HFFc6 (cell line): ENCODE measurements at regions not wholly inside any gene's neighbourhood (a gene's known extent, or its start where the extent isn't known, plus 50 kb on each side); places are given as distances from the start of the nearest gene placed in this dataset.

Experiments used
- DNase-seq: peaks from one replicate; pipeline ENCODE4 v3.0.0-alpha.2; 2018
- H3K27ac Mint-ChIP-seq: 2 replicates; pipeline ENCODE4 v1.8.0; 2020; ENCODE audit warnings: mild to moderate bottlenecking, mixed read lengths
- H3K27me3 Mint-ChIP-seq: 2 replicates; pipeline ENCODE4 v1.8.0; 2021; ENCODE audit warnings: mild to moderate bottlenecking, moderate library complexity, mixed read lengths; ENCODE audit not compliant: insufficient read depth
- H3K36me3 Mint-ChIP-seq: 2 replicates; pipeline ENCODE4 v1.8.0; 2021; ENCODE audit warnings: low read depth, mixed read lengths
- H3K4me1 Mint-ChIP-seq: 2 replicates; pipeline ENCODE4 v1.8.0; 2020; ENCODE audit warnings: low read depth, mixed read lengths
- H3K4me3 Mint-ChIP-seq: 2 replicates; pipeline ENCODE4 v1.8.0; 2020; ENCODE audit warnings: mild to moderate bottlenecking, moderate library complexity, mixed read lengths
- H3K9me3 Mint-ChIP-seq: 2 replicates; pipeline ENCODE4 v1.8.0; 2020; ENCODE audit warnings: mild to moderate bottlenecking, mixed read lengths
- TF ChIP-seq, protein P1 (sequence below): fragments of 200-600 bp; sonication (generic); IDR thresholded peaks from 2 replicates; pipeline ENCODE4 v1.5.0; 2021; ENCODE audit warnings: antibody characterized with exemption, mild to moderate bottlenecking

DNA sequence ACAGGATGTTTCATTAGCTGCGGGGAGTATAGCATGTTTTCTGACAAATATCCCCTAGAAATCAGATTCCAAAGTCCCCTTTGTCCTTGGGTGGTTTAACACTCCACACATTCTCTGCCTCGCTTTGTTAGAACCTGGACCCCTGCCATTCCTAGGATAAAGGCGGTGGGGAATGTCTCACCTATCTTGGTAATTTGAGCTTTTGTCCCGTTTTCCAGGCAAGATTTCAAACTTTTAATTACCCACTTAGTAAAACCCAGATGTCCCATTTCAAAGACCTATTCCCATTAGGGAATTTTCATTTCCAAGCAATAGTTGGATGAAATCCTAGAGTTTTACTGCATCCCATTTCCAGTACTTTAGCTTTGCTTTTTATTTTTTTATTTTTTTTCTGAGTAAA, 501.0 kb upstream of the MAP3K7 start:
- DNase-seq, result no peak
- H3K36me3 Mint-ChIP-seq, result no peaks in the 10 kb centered on the region
- H3K27me3 Mint-ChIP-seq, result no peaks in the 10 kb centered on the region
- peaks cover 13% of the 10 kb centered on the region for H3K9me3 Mint-ChIP-seq
- TF ChIP-seq, protein P1, sequence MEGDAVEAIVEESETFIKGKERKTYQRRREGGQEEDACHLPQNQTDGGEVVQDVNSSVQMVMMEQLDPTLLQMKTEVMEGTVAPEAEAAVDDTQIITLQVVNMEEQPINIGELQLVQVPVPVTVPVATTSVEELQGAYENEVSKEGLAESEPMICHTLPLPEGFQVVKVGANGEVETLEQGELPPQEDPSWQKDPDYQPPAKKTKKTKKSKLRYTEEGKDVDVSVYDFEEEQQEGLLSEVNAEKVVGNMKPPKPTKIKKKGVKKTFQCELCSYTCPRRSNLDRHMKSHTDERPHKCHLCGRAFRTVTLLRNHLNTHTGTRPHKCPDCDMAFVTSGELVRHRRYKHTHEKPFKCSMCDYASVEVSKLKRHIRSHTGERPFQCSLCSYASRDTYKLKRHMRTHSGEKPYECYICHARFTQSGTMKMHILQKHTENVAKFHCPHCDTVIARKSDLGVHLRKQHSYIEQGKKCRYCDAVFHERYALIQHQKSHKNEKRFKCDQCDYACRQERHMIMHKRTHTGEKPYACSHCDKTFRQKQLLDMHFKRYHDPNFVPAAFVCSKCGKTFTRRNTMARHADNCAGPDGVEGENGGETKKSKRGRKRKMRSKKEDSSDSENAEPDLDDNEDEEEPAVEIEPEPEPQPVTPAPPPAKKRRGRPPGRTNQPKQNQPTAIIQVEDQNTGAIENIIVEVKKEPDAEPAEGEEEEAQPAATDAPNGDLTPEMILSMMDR, result no peak
- H3K27ac Mint-ChIP-seq, result no peak overlapping the region
- no peak overlapping the region for H3K4me3 Mint-ChIP-seq
- no peaks in the 10 kb centered on the region for H3K4me1 Mint-ChIP-seq

DNA sequence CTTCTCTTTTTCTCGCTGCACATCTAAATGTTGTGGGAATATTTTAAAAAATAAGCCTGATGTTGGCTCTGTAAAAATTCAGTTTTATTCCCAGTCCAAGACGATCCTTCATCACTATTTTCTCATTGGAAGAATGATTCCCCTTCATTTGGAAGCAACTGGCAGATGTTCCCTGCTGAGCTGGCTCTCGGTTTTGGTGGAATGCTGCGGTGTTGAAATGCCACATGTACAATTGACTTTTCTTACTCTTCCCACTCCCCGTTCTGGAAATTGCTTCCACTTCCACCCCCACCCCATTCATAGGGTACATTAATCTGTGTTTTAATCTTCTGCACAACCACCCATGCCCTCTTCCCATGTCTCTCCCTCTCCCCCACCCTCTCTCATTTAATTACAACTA, 496.3 kb upstream of the MAP3K7 start:
- Mint-ChIP-seq H3K9me3 (peaks cover 7% of the 10 kb centered on the region), H3K27me3 (no peaks in the 10 kb centered on the region), H3K27ac (no peak overlapping the region), H3K4me1 (no peaks in the 10 kb centered on the region), H3K36me3 (no peaks in the 10 kb centered on the region), H3K4me3 (no peak overlapping the region)
- DNase-seq, result no peak
- TF ChIP-seq, protein P1, result no peak

GRCh38 chr6:91082311-91082832, 495.5 kb upstream of the MAP3K7 start:
- TF ChIP-seq, protein P1, result no peak
- Mint-ChIP-seq H3K9me3 (peaks cover 7% of the 10 kb centered on the region; the same call in 1 of the 2 replicates), H3K27me3 (no peaks in the 10 kb centered on the region), H3K4me3 (no peak overlapping the region), H3K4me1 (no peaks in the 10 kb centered on the region), H3K27ac (no peak overlapping the region), H3K36me3 (no peaks in the 10 kb centered on the region)
- no peak for DNase-seq

DNA sequence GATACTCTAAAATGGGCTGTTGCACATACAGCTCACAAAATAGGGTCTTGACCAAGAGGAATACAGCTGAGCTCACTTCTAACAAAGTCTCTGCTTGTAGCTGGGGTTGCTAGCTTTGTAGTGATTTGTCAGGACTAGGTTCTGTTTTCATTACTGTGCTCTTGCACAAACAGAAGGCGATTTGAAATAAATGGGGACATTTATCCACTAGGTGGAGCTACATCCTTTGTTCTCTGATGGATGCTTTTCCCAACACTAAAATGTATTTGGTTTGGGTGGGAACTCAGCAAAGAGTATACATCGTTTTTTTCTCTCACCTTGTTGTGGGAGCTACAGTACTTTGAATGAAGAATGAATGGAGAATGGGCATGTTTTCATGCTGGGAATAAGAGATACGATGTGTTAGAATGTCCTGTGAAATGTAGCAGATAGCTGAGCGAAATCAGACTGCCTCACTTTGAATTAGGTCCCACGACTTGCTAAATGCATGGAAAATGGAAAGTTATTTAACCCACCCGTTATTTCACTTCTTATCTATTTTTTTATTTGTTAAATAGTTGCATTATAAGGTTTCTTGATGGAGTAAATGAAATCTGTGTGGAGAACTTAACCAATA, 494.7 kb upstream of the MAP3K7 start:
- TF ChIP-seq, protein P1, result peak; percentile 79
- no peak overlapping the region for H3K27ac Mint-ChIP-seq
- H3K27me3 Mint-ChIP-seq, result no peaks in the 10 kb centered on the region
- peaks cover 7% of the 10 kb centered on the region; the same call in 1 of the 2 replicates for H3K9me3 Mint-ChIP-seq
- peak; percentile 33 for DNase-seq
- no peak overlapping the region for H3K4me3 Mint-ChIP-seq
- H3K36me3 Mint-ChIP-seq, result no peaks in the 10 kb centered on the region
- no peaks in the 10 kb centered on the region for H3K4me1 Mint-ChIP-seq

DNA sequence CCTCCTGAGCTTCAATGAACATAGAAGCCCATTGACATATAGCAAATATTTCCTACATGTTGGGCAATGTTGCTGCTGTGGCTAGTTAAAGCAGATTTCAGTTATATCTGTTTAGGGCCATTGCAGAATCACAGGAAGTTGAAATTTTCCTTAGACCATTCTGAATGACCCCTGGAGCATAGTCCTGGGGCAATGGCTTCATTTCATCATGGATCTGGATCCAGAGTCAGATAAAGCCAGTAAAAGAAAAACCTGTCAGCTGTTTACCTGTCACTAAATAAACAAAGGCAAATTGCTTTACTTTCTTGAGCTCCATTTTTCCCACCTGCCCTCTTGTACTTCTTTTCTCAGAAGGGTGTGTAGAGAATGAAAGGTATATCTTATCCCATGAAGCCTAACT, 494.0 kb upstream of the MAP3K7 start:
- H3K27ac Mint-ChIP-seq, result no peak overlapping the region
- H3K9me3 Mint-ChIP-seq, result peaks cover 7% of the 10 kb centered on the region; the same call in 1 of the 2 replicates
- TF ChIP-seq, protein P1, result no peak
- H3K4me1 Mint-ChIP-seq, result no peaks in the 10 kb centered on the region
- H3K27me3 Mint-ChIP-seq, result no peaks in the 10 kb centered on the region
- no peak overlapping the region for H3K4me3 Mint-ChIP-seq
- DNase-seq, result no peak
- H3K36me3 Mint-ChIP-seq, result no peaks in the 10 kb centered on the region
